ENCODE measurements at regions not wholly inside any gene's neighbourhood (a gene's known extent, or its start where the extent isn't known, plus 50 kb on each side); places are given as distances from the start of the nearest gene placed in this dataset.

DNA sequence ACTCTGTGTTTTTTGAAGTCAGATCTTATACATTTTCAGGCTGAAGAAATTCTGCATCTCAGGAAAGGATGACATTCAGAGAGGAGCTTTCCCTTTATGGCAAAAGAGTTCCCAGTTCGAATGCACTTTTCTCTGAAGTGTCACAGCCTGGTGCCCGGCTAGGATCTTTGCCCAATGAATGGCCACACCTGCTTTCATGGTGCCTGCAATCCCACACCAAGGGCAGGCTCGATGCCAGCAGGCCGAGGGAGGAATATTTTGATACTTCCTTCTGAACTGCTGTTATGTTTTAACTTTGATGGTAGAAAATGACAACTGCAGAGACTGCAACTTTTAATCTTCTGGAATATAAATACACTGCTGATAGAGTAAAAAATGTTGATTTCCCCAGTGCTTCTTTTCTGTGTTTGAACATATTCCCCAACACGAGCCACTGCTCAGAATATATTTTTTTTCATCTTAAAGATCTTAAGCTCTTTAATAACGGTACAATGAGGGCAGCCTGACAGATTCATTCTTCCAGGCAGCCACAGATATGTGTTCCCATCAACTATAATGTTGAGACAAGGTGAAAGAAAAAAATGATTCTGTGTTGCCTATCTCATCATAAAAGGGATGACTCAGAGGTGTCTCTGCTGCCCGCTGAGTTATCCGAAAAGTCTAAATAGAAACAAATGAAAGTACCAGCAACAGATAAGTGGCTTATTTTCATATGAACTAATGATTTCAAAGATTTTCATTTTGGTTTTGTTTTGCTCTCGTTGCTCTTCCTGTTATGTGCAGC, 848.5 kb downstream of the DCDC2C start:
- no peak for DNase-seq (ENCODE audit: low read depth)
- in situ Hi-C loops (cut with HindIII; ENCODE audit: low pct_unique_long_range_greater_than_20kb, low sequenced_read_pairs): no loop called here

GRCh38 chr2:4553241-4553640, 849.9 kb downstream of the DCDC2C start:
- in situ Hi-C loops (cut with HindIII; ENCODE audit: low pct_unique_long_range_greater_than_20kb, low sequenced_read_pairs): no loop called here
- no peak for DNase-seq (ENCODE audit: low read depth)

DNA sequence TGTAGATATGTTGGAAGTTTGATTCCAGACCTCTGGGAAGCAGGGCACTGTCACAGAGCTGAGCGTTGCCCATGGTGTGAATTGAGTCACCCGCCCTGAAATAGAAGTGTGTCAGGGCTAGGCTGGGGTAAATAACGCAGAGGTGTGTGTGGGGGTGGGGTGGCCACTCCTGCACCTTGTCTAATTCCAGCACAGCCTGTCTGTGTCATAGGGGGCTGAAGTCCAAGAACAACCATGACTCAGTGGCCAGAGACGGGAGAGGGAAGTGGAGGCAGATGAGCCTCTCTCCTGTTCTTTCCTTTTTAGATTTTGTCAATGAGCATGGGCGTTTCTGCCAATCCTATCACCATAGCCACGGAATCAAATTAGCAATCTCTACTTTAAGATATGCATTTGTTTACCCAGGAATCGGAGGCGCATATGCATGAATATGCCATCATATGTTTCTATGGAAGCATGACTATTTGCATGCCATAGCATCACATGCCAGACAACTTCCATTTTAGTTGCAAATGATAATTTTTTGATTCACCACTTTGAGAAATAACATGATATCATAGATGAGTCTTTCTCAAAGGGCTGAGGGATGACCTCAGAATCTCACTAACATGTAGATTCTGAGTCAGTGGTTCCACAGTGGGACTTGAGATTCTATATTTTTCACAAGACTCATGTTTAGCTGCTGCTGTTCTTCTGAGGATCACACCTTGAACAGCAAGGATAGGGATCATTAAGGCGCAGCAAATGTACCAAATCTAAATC, 852.9 kb downstream of the DCDC2C start:
- peak; percentile 77 for DNase-seq (ENCODE audit: low read depth)
- in situ Hi-C loops (cut with HindIII; ENCODE audit: low pct_unique_long_range_greater_than_20kb, low sequenced_read_pairs): no loop called here

DNA sequence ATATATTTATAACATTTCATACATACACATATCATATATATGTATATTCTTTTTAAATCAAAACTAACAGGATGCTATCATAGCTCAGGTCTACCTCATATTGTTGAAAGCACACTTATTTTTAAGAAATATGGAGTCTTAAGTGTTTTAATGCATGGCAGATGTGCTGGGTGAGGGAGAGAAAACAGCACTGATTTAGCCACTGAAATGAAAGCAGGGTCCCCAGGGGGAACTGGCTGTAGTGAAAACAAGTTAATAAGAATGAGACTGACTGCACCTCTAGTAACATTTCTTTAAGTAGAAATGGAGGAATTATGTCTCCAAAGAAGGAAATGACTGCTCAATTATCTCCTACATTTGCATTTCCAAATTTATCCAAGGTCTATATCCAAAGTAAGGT, 857.8 kb downstream of the DCDC2C start:
- in situ Hi-C loops (cut with HindIII; ENCODE audit: low pct_unique_long_range_greater_than_20kb, low sequenced_read_pairs): no loop called here
- DNase-seq (ENCODE audit: low read depth): no peak

- no peak for DNase-seq (ENCODE audit: low read depth)
- in situ Hi-C loops (cut with HindIII; ENCODE audit: low pct_unique_long_range_greater_than_20kb, low sequenced_read_pairs): no loop called here
These were observed 872.7 kb downstream of the DCDC2C start for GRCh38 chr2:4576075-4576474.

- in situ Hi-C loops (cut with HindIII; ENCODE audit: low pct_unique_long_range_greater_than_20kb, low sequenced_read_pairs): no loop called here
- no peak for DNase-seq (ENCODE audit: low read depth)
These were observed 876.6 kb downstream of the DCDC2C start for GRCh38 chr2:4579977-4580376.

- DNase-seq (ENCODE audit: low read depth): no peak
- in situ Hi-C loops (cut with HindIII; ENCODE audit: low pct_unique_long_range_greater_than_20kb, low sequenced_read_pairs): no loop called here
These were observed 881.8 kb downstream of the DCDC2C start for GRCh38 chr2:4585057-4585635.

GRCh38 chr2:4588606-4589005, 885.2 kb downstream of the DCDC2C start:
- peak; percentile 52 for DNase-seq (ENCODE audit: low read depth)
- in situ Hi-C loops (cut with HindIII; ENCODE audit: low pct_unique_long_range_greater_than_20kb, low sequenced_read_pairs): no loop called here

DNA sequence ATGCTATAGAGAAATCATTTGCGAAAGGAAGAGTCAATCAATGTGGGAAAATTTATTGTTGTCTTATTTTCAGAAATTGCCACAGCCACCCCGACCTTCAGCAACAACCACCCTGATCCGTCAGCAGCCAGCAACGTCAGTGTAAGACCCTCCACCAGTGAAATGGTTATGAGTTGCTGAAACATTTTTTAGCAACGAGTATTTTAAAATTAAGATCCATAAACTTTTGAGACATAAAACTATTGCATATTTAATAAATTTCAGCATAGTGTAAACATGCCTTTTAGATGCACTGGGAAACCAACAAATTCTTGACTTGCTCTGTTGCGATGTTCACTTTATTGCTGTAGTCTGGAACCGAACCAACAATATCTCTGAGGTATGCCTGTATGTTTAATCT, 887.9 kb downstream of the DCDC2C start:
- in situ Hi-C loops (cut with HindIII; ENCODE audit: low pct_unique_long_range_greater_than_20kb, low sequenced_read_pairs): no loop called here
- no peak for DNase-seq (ENCODE audit: low read depth)

- in situ Hi-C loops (cut with HindIII; ENCODE audit: low pct_unique_long_range_greater_than_20kb, low sequenced_read_pairs): no loop called here
These were observed 894.0 kb downstream of the DCDC2C start for GRCh38 chr2:4597400-4597799.

GRCh38 chr2:4604767-4605166, 901.4 kb downstream of the DCDC2C start:
- DNase-seq (ENCODE audit: low read depth): no peak
- in situ Hi-C loops (cut with HindIII; ENCODE audit: low pct_unique_long_range_greater_than_20kb, low sequenced_read_pairs): no loop called here

More at GRCh38 chr2:4597400-4597799, 894.0 kb downstream of the DCDC2C start:
- no peak for DNase-seq (ENCODE audit: low read depth)

GRCh38 chr2:4618141-4618540, 914.8 kb downstream of the DCDC2C start:
- in situ Hi-C loops (cut with HindIII; ENCODE audit: low pct_unique_long_range_greater_than_20kb, low sequenced_read_pairs): no loop called here
- peak; percentile 4 for DNase-seq (ENCODE audit: low read depth)

DNA sequence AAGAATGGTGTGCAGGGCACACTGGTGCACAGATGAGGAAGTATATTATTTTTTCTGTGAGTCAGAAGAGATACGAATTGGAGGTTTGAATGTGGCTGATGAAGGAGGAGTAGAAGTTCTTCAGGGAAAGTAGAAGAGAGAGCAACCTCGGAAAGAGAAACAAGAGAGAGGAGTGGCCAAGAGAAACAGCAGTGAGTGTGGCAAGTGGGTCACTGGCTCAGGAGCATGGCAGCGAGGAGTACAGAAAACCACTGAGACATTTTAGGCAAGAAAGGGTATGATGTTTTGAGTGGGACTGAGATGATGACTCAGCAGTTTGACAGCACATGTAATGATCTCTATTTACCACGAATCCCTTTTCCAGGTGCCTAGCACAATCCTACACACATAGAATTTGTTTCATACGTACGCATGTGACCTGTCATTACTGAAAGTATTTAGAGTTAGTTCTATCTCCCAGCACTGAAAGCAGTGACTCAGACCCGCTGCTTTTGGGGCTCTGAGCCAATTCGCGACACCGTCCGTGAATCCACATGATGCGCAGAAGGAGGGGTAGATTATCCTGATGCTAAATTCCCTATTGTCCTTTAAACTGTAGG, 915.4 kb downstream of the DCDC2C start:
- peak; percentile 68 for DNase-seq (ENCODE audit: low read depth)
- in situ Hi-C loops (cut with HindIII; ENCODE audit: low pct_unique_long_range_greater_than_20kb, low sequenced_read_pairs): no loop called here

DNA sequence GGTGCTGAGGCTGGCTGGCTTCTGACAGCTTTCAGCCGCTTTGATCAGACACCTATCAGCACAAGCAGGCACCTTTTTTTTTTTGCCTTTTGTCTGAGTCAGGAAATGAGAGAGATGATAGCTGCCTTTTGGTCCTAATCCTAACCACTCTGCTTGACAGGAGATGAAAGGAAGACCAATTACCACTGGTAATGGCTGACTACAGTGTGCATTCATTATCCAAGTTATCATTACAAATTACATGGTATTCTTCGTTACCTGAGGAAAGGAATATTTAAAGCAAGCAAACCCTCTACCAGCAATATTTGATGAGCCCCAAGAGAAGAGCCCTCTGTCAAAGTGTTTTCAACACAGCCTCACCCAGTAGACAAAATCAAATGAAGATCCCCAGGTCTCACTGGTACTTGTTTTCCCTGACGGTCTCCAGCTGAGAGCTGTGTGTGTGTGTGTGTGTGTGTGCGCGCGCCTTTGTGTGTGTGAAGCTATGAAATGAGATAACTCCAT, 925.7 kb downstream of the DCDC2C start:
- DNase-seq (ENCODE audit: low read depth): no peak
- in situ Hi-C loops (cut with HindIII; ENCODE audit: low pct_unique_long_range_greater_than_20kb, low sequenced_read_pairs): no loop called here

GRCh38 chr2:4635289-4635688, 931.9 kb downstream of the DCDC2C start:
- in situ Hi-C loops (cut with HindIII; ENCODE audit: low pct_unique_long_range_greater_than_20kb, low sequenced_read_pairs): no loop called here

DNA sequence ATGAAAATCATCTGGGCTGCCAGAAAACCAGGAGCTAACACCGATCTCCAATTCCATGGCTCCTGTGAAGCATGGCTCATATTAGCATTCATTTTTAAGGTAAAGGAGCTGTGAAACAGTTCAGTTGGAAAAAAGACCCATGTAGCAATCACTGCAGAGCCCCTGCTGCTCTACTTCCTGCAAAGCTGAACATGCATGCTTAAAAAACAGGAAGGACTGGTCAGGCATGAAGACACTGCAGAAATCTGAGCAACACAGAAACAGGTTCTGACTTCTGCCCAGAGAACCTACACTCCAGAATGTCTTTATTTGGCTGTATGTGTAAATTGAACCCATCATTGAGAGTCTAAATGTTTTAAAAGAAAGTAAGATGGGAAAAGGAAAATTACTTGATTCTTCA, 950.6 kb downstream of the DCDC2C start:
- in situ Hi-C loops (cut with HindIII; ENCODE audit: low pct_unique_long_range_greater_than_20kb, low sequenced_read_pairs): no loop called here
- no peak for DNase-seq (ENCODE audit: low read depth)

More at GRCh38 chr2:4635289-4635688, 931.9 kb downstream of the DCDC2C start:
- no peak for DNase-seq (ENCODE audit: low read depth)

GRCh38 chr2:4656326-4656725, 953.0 kb downstream of the DCDC2C start:
- in situ Hi-C loops (cut with HindIII; ENCODE audit: low pct_unique_long_range_greater_than_20kb, low sequenced_read_pairs): no loop called here
- DNase-seq (ENCODE audit: low read depth): no peak

GRCh38 chr2:4662161-4662779, 958.9 kb downstream of the DCDC2C start:
- in situ Hi-C loops (cut with HindIII; ENCODE audit: low pct_unique_long_range_greater_than_20kb, low sequenced_read_pairs): no loop called here
- peak; percentile 70 for DNase-seq (ENCODE audit: low read depth)

Measured in Caki2 (cell line).